Breast epithelium (tissue), 4 donors: ENCODE measurements at regions not wholly inside any gene's neighbourhood (a gene's known extent, or its start where the extent isn't known, plus 50 kb on each side); places are given as distances from the start of the nearest gene placed in this dataset.

ENCODE experiments used
- DNase-seq, 2 donors: peaks; one replicate each; pipeline ENCODE4 v3.0.0-alpha.2; 2019; ENCODE audit warnings: low spot score in 2 of 2
- H3K27ac ChIP-seq, 2 donors: fragments of 200-600 bp; sonication (generic) in 1 of 2; one replicate each; pipeline ENCODE4 v1.5.1; 2016 to 2019; ENCODE audit warnings: mild to moderate bottlenecking in 1 of 2
- H3K27me3 ChIP-seq, 2 donors: fragments of 200-600 bp; sonication (generic) in 1 of 2; one replicate each; pipeline versions ENCODE4 v1.5.1 to v1.6.0; 2017 to 2019; ENCODE audit warnings: control low read depth in 1 of 2, mild to moderate bottlenecking in 1 of 2
- H3K36me3 ChIP-seq: fragments of 200-600 bp; one replicate; pipeline ENCODE4 v1.5.1; 2019
- H3K4me1 ChIP-seq, 2 donors: fragments of 200-600 bp; sonication (generic); one replicate each; pipeline ENCODE4 v1.5.1; 2016 to 2019; ENCODE audit warnings: control low read depth in 1 of 2
- H3K4me3 ChIP-seq, 3 donors: fragments of 200-600 bp; sonication (generic); 1 replicate in 2 of 3; 2 replicates in 1 of 3; pipeline ENCODE4 v1.5.1; 2016 to 2019; ENCODE audit warnings: mild to moderate bottlenecking in 3 of 3, moderate library complexity in 2 of 3
- H3K9me3 ChIP-seq, 2 donors: fragments of 200-600 bp; sonication (generic) in 1 of 2; one replicate each; pipeline ENCODE4 v1.5.1; 2016 to 2019; ENCODE audit warnings: control low read depth in 1 of 2
- CTCF ChIP-seq, 3 donors: fragments of 450-650 bp; IDR thresholded peaks; one replicate each; pipeline ENCODE4 v1.5.1; 2016 to 2017; ENCODE audit warnings: antibody characterized with exemption in 3 of 3, mild to moderate bottlenecking in 3 of 3, moderate library complexity in 3 of 3
- POLR2A ChIP-seq: fragments of 450-650 bp; IDR thresholded peaks from one replicate; pipeline ENCODE4 v1.6.1; 2016; ENCODE audit warnings: antibody characterized with exemption, mild to moderate bottlenecking, moderate library complexity
- POLR2AphosphoS5 ChIP-seq, 3 donors: sonication (generic); formaldehyde crosslinking; IDR thresholded peaks; one replicate each; pipeline ENCODE4 v1.6.1; 2017; ENCODE audit warnings: antibody characterized with exemption in 3 of 3
- intact Hi-C: fragments of 100-400 bp; cut with DNase I; formaldehyde crosslinking; loops from one replicate; pipeline ENCODE4 v1.15.1; 2023; ENCODE audit warnings: low total_unique reads

- Histone ChIP-seq H3K27me3 (no peaks in the 10 kb centered on the region), H3K27ac (no peak overlapping the region)
- no peak for TF ChIP-seq POLR2AphosphoS5 (IDR thresholded peaks at IDR 0.05)
- TF ChIP-seq POLR2A, result no peak
- no peak for TF ChIP-seq CTCF (IDR thresholded peaks at IDR 0.05)
Measured at GRCh38 chr14:32011225-32011624, 65.9 kb upstream of the ARHGAP5 start.

DNA sequence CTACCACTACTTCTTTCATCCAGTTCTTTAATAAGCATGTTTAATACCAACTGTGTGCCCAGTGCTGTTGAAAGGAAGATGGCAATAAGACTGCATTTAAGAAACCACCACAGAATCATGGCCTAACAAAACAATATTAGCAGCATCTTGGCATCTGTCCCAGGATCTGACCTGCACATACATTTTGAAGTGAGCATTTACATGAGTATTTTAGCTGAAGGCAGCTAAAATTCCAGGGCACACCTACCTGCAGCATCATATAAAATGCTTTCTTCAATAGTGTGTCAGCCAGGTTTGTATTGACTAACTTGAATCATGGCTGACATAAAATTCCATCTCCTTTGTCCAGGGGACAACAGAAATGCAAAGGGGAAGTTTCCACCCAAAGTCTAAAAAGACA, 65.0 kb upstream of the ARHGAP5 start:
- Histone ChIP-seq H3K27me3 (no peaks in the 10 kb centered on the region), H3K4me1 (no peaks in the 10 kb centered on the region), H3K27ac (no peak overlapping the region), H3K4me3 (no peak overlapping the region), H3K9me3 (no peaks in the 10 kb centered on the region), H3K36me3 (no peaks in the 10 kb centered on the region)
- no peak for DNase-seq
- intact Hi-C loops, result no loop called here
- TF ChIP-seq POLR2A (no peak), POLR2AphosphoS5 (IDR thresholded peaks at IDR 0.05) (no peak), CTCF (IDR thresholded peaks at IDR 0.05) (no peak)

More at GRCh38 chr14:32011225-32011624, 65.9 kb upstream of the ARHGAP5 start:
- H3K36me3 ChIP-seq, result no peaks in the 10 kb centered on the region
- intact Hi-C loops, result no loop called here
- H3K9me3 ChIP-seq, result no peaks in the 10 kb centered on the region
- no peak for DNase-seq
- no peak overlapping the region for H3K4me3 ChIP-seq
- no peaks in the 10 kb centered on the region for H3K4me1 ChIP-seq

- Histone ChIP-seq H3K4me1 (no peaks in the 10 kb centered on the region), H3K36me3 (no peaks in the 10 kb centered on the region), H3K4me3 (no peak overlapping the region), H3K27ac (no peak overlapping the region), H3K27me3 (no peaks in the 10 kb centered on the region), H3K9me3 (no peaks in the 10 kb centered on the region)
- TF ChIP-seq POLR2A (no peak), CTCF (IDR thresholded peaks at IDR 0.05) (no peak), POLR2AphosphoS5 (IDR thresholded peaks at IDR 0.05) (no peak)
- intact Hi-C loops, result no loop called here
- no peak for DNase-seq
Measured at GRCh38 chr14:32012571-32012970, 64.5 kb upstream of the ARHGAP5 start.

DNA sequence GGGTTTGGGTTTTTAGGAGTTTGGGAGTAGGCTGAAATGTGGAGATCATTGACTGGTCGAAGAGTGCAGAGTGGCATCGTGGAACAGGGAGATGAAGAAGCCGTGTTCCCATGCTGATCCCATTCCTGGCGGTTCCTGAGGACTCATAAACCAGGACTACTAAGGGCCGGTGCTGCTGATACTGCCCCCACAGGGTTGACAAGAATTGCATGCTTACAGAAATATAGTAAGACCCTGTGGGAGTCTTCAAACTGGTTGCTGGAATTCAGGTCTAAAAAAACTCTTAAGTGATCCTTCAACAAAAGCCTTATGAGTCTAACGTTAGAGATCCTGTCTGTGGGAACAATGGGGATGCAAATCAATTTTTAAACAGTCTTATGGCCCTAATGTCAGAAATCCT, 64.0 kb upstream of the ARHGAP5 start:
- intact Hi-C loops, result no loop called here
- Histone ChIP-seq H3K4me1 (no peaks in the 10 kb centered on the region), H3K27ac (no peak overlapping the region), H3K27me3 (no peaks in the 10 kb centered on the region), H3K36me3 (no peaks in the 10 kb centered on the region), H3K4me3 (no peak overlapping the region), H3K9me3 (no peaks in the 10 kb centered on the region)
- DNase-seq, result no peak
- TF ChIP-seq POLR2A, result no peak
- no peak for TF ChIP-seq POLR2AphosphoS5 (IDR thresholded peaks at IDR 0.05)
- no peak for TF ChIP-seq CTCF (IDR thresholded peaks at IDR 0.05)

- no peak for DNase-seq
- Histone ChIP-seq H3K9me3 (no peaks in the 10 kb centered on the region), H3K4me3 (no peak overlapping the region), H3K36me3 (no peaks in the 10 kb centered on the region), H3K4me1 (no peaks in the 10 kb centered on the region), H3K27ac (no peak overlapping the region), H3K27me3 (no peaks in the 10 kb centered on the region)
- intact Hi-C loops, result no loop called here
- TF ChIP-seq POLR2A, result no peak
- TF ChIP-seq CTCF (IDR thresholded peaks at IDR 0.05), result no peak
- no peak for TF ChIP-seq POLR2AphosphoS5 (IDR thresholded peaks at IDR 0.05)
Measured at GRCh38 chr14:32014057-32014456, 63.0 kb upstream of the ARHGAP5 start.
